CD4-positive, alpha-beta T cell treated with Interleukin-4 for 1 hour (primary cell): ENCODE measurements at regions not wholly inside any gene's neighbourhood (a gene's known extent, or its start where the extent isn't known, plus 50 kb on each side); places are given as distances from the start of the nearest gene placed in this dataset.
A peak's percentile ranks its signal among the peaks of the same experiment; 100 is the strongest.
"Not testable (repeated sequence)": the region's sequence is repeated elsewhere in the genome, so short reads cannot be mapped to it uniquely, and the experiment has no call there.

Experiments
- DNase-seq, 2 donors: peaks; one replicate each; pipeline ENCODE4 v3.0.0-alpha.2; 2020 to 2022

DNA sequence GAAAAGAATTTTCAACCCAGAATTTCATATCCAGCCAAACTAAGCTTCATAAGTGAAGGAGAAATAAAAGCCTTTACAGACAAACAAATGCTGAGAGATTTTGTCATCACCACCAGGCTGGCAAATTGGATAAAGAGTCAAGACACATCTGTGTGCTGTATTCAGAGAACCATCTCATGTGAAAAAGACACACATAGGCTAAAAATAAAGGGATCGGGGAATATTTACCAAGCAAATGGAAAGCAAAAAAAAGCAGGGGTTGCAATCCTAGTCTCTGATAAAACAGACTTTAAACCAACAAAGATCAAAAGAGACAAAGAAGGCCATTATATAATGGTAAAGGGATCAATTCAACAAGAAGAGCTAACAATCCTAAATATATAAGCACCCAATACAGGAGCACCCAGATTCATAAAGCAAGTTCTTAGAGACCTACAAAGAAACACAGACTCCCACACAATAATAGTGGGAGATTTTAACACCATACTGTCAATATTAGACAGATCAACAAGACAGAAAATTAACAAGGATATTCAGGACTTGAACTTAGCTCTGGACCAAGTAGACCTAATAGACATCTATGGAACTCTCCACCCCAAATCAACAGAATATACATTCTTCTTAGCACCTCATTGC is 55.9 kb upstream of the ACSM6 start:
- DNase-seq, result not testable (repeated sequence)

DNA sequence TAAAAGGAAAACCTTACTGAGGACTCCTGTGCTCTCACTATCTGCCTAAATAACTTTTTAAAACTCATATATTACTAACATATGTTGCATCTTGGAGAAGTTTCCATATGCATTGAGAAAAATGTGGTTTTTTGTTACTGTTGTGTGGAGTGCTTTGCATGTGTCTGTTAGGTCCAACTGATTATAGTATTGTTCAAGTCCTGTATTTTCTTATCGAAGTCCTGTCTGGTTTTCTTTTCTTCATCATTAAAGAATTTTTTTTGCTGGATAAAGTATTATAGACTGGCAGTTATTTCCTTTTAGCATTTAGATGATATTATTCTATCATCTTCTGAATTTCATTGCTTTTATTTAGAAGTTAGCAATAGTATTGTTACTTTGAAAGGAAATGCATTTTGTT is 59.5 kb upstream of the ACSM6 start:
- DNase-seq, result no peak

DNA sequence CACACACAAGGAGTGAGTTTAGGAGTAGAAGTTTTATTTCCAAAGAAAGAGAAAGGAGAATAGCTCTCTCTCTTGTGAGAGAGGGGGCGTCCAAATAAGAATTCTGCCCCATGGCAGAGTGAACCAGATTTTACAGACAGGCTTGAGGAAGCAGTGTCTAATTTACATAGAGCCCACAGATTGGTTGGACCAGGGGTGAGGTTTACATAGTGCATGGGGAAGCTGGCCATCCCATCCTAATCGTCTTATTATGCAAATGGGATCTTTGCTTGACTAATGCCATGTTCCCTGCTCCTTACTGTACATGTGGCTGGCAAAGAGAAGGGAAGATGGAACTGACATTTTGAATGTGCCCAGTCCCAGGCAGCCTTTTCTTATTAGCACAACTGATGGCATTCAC is 60.0 kb upstream of the ACSM6 start:
- DNase-seq, result no peak

DNA sequence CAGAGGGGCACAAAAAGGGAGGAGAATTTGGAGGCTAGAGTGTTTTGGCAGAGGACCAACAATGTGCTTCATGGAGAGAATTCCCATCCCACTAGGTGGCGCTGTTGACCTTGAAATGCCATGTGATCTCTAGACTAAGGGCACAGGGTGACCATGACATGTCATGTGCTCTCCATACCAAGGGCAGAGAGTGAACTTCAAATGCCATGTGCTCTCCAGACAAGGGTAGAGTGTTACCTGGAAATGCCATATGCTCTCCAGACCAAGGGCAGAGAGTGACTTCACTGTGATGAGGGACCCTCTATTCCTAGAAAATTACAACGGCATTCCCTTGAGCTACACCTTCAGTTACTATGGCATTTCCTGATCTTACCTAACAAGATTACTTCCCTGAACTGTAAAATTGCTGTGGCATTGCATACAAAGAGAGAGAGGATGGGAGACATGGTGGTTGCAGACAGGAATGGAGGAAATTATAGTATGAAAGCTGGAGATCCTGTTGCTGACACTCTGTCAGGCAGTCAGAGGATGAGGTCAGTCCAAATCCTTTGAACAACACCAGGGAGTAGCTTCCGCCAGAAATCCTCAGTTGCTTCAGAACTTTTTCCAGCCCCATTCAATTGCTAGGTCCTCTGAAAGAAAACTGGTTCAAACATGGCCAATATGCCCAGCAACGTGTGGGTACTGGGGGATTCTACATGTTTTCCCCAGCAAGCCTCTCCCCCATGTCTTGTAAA is 60.9 kb upstream of the ACSM6 start:
- peak; percentile 46 to 68 for DNase-seq

DNA sequence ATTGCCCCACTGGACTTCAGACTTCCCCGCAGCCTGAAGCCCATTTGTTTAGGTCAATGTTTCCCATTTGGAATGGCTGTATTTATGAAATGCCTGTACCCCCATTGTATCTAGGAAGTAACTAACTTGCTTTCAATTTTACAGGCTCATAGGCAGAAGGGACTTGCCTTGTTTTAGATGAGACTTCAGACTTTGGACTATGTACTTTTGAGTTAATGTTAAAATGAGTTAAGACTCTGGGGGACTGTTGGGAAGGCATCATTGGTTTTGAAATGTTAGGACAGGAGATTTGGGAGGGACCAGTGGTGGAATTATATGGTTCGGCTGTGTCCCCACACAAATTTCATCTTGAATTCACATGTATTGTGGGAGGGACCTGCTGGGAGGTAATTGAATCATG is 61.1 kb upstream of the CYP2C8 start:
- DNase-seq, result not testable (repeated sequence)

DNA sequence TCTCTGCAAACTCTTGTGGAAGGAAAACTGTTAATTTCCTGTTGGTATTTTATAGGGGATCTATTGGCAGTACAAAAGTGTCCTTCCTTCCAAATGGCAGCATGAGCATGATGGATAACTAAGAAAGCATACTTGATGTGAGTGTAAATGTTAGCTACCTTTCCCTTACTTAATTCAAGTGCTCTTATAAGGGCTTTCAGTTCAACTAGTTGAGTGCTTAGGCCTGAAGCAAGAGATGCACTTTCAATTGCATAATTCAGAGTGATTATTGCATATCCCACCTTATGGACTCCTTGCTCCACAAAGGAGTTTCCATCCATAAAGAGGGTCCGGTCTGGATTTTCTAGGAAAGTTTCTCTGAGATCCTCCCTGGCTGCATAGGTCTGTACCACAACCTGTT is 56.3 kb upstream of the CYP2C8 start:
- no peak for DNase-seq

DNA sequence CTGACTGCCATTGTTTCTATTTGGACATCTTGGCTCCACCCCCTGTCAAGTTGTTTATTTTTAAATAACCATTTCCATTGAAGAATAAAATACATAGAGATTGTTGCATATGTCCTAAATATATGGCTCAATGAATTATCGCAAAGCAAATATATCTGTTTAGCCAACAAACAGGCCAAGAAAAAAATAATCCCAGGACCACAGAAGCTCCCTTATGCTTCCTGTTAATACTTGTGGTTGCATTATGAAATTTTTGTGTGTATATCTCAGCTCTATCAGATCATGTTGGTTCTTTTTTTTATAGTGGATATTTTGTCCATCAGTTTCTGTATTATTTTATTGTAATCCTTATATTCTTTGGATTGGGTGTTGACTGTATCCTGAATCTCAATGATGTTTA is 53.4 kb upstream of the CYP2C8 start:
- no peak for DNase-seq

DNA sequence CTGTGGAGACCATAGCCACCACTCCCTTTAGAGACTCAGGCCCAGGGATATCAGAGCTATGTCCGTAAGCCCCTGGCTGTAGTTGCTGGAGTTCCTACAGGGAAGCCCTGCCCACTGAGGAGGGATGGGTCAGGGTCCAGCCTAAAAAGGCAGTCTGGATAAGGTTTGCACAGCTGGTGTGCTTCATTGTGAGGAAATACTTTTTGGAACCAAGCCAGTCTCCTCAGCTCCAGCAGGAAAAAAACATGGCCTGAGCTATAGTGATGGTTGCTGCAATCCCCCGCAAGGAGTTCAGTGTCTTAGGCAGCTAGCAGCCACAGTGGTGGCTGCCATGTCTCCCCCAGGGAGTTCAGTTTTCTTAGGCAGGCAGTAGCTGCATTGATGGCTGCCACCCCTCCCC is 52.6 kb upstream of the CYP2C8 start:
- no peak for DNase-seq
